Thyroid gland (tissue), 4 donors: ENCODE measurements at regions not wholly inside any gene's neighbourhood (a gene's known extent, or its start where the extent isn't known, plus 50 kb on each side); places are given as distances from the start of the nearest gene placed in this dataset.

Source experiments
- DNase-seq, 2 donors: peaks; one replicate each; pipeline ENCODE4 v3.0.0-alpha.2; 2019
- H3K27ac ChIP-seq, 3 donors: fragments of 200-600 bp; sonication (generic); 1 replicate in 2 of 3; 2 replicates in 1 of 3; pipeline ENCODE4 v1.5.1; 2016 to 2019; ENCODE audit warnings: mild to moderate bottlenecking in 1 of 3, moderate library complexity in 1 of 3
- H3K27me3 ChIP-seq: fragments of 200-600 bp; sonication (generic); one replicate; pipeline ENCODE4 v1.5.1; 2019
- H3K36me3 ChIP-seq, 2 donors: fragments of 200-600 bp; sonication (generic); one replicate each; pipeline ENCODE4 v1.5.1; 2016 to 2019
- H3K4me1 ChIP-seq, 2 donors: fragments of 200-600 bp; sonication (generic); one replicate each; pipeline ENCODE4 v1.5.1; 2017 to 2019
- H3K4me3 ChIP-seq, 3 donors: fragments of 200-600 bp; sonication (generic); replicated peaks in 1 of 3; 1 replicate in 2 of 3; 2 replicates in 1 of 3; pipeline ENCODE4 v1.5.1; 2016; ENCODE audit warnings: mild to moderate bottlenecking in 1 of 3
- H3K9me3 ChIP-seq: fragments of 200-600 bp; sonication (generic); one replicate; pipeline ENCODE4 v1.5.1; 2017
- POLR2A ChIP-seq, 2 donors: fragments of 450-650 bp; IDR thresholded peaks; one replicate each; pipeline ENCODE4 v1.6.1; 2017; ENCODE audit warnings: antibody characterized with exemption in 2 of 2, mild to moderate bottlenecking in 2 of 2, moderate library complexity in 1 of 2
- WGBS, 2 donors: methylation state at CpG; one replicate each; pipeline ENCODE4 v1.1.5; 2017; 5-methylcytosine and 5-hydroxymethylcytosine counted together
- intact Hi-C: fragments of 100-400 bp; cut with DNase I; formaldehyde crosslinking; loops from one replicate; pipeline ENCODE4 v1.15.1; 2023
- TF ChIP-seq, protein P1 (sequence below), 6 experiments: fragments of 200-600 bp in 3 of 6; fragments of 450-650 bp in 3 of 6; sonication (generic) in 3 of 6; IDR thresholded peaks; one replicate each; pipeline ENCODE4 v1.5.1; 2016 to 2019; ENCODE audit warnings: antibody characterized with exemption in 6 of 6, mild to moderate bottlenecking in 2 of 6, inconsistent platforms in 1 of 6, moderate library complexity in 1 of 6

DNA sequence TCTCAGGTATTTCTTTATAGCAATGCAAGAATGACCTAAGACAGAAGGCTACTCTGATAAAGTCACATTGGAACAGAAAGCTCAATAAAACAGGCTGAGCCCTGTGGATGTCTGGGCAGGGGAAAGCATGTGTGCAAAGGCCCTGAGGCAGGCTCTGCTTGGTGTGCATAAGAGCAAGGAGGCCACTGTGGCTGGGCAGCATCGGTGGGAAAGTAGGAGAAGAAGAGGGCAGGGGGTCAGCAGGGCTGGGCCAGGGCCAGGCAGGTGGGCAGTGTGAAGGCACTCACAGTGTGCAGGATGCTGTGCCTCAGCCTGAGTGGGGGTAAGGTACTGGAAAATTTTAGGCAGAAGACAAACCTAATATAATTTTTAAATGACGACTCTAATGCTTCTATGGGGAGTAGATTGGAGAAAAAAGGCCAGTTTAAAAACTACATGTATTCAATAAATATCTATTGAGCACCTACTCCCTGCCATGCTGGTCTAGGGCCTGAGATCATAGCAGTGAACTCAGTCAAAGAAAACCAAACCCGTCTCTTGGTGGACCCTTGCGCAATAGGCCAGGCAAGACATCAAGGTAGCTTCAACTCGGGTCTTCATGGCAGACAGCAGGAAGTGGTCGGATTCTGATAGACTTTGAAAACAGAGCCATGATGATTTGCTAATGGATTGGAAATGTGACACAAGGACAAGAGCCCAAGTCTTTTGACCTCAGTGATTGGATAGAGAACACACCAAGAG is 572.3 kb downstream of the TCERG1L start:
- TF ChIP-seq, protein P1, sequence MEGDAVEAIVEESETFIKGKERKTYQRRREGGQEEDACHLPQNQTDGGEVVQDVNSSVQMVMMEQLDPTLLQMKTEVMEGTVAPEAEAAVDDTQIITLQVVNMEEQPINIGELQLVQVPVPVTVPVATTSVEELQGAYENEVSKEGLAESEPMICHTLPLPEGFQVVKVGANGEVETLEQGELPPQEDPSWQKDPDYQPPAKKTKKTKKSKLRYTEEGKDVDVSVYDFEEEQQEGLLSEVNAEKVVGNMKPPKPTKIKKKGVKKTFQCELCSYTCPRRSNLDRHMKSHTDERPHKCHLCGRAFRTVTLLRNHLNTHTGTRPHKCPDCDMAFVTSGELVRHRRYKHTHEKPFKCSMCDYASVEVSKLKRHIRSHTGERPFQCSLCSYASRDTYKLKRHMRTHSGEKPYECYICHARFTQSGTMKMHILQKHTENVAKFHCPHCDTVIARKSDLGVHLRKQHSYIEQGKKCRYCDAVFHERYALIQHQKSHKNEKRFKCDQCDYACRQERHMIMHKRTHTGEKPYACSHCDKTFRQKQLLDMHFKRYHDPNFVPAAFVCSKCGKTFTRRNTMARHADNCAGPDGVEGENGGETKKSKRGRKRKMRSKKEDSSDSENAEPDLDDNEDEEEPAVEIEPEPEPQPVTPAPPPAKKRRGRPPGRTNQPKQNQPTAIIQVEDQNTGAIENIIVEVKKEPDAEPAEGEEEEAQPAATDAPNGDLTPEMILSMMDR (IDR thresholded peaks at IDR 0.05) = no peak
- TF ChIP-seq POLR2A (IDR thresholded peaks at IDR 0.05) = no peak
- Histone ChIP-seq H3K9me3 (no peaks in the 10 kb centered on the region), H3K4me1 (no peaks in the 10 kb centered on the region), H3K4me3 (no peak overlapping the region), H3K27ac (no peak overlapping the region), H3K27me3 (no peaks in the 10 kb centered on the region), H3K36me3 (no peaks in the 10 kb centered on the region)
- WGBS, 2 donors = 88 to 90% methylated on average over 6 of the region's 6 CpGs
- intact Hi-C loops = no loop called here
- DNase-seq = no peak

DNA sequence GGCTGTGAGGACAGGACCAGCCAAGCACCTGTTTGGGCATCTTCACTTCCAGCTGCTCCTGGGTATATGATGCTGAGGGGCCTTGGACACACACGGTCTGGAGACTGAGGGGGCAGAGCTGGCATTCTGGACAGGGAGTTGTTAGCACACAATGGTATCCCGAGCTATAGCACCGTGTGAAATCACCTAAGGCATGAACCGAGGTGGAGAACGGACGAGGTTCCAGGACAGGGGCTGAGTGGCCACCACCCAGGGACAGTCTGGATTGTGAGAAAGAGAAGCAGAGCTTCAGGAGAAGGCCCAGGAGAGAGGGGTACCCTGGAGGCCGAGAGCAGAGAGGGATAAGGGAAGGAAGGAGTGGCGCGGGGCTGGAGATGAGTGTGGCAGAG is 571.8 kb downstream of the TCERG1L start:
- intact Hi-C loops = no loop called here
- TF ChIP-seq, protein P1 (IDR thresholded peaks at IDR 0.05) = no peak
- no peak for TF ChIP-seq POLR2A (IDR thresholded peaks at IDR 0.05)
- Histone ChIP-seq H3K36me3 (no peaks in the 10 kb centered on the region), H3K4me1 (no peaks in the 10 kb centered on the region), H3K9me3 (no peaks in the 10 kb centered on the region), H3K27me3 (no peaks in the 10 kb centered on the region), H3K4me3 (no peak overlapping the region), H3K27ac (no peak overlapping the region)
- 73 to 87% methylated on average over 9 of the region's 9 CpGs for WGBS, 2 donors
- DNase-seq = no peak

DNA sequence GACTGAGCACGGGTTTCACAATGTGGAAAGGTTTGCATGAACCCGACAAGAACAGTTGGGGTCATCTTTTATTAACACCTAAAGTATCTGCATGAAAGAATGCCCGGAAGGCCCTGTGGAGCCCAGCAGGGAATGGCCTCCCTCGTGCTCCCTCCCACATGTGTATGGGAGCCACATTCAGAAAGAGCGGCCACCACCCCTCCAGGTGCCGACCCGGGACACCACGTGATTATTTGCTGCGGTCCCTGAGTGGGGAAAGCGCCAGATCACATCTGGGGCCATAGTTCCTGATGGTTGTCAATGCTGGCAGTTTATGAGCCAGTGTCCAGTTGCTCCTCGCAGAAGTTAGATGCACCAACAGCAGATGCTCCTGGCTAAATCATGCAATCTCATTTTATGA is 571.4 kb downstream of the TCERG1L start:
- Histone ChIP-seq H3K27ac (no peak overlapping the region), H3K4me1 (no peaks in the 10 kb centered on the region), H3K9me3 (no peaks in the 10 kb centered on the region), H3K27me3 (no peaks in the 10 kb centered on the region), H3K4me3 (no peak overlapping the region), H3K36me3 (no peaks in the 10 kb centered on the region)
- TF ChIP-seq, protein P1 (IDR thresholded peaks at IDR 0.05) = no peak
- TF ChIP-seq POLR2A (IDR thresholded peaks at IDR 0.05) = no peak
- DNase-seq = no peak
- intact Hi-C loops = no loop called here
- 78 to 83% methylated on average over 8 to 11 of the region's 11 CpGs for WGBS, 2 donors

DNA sequence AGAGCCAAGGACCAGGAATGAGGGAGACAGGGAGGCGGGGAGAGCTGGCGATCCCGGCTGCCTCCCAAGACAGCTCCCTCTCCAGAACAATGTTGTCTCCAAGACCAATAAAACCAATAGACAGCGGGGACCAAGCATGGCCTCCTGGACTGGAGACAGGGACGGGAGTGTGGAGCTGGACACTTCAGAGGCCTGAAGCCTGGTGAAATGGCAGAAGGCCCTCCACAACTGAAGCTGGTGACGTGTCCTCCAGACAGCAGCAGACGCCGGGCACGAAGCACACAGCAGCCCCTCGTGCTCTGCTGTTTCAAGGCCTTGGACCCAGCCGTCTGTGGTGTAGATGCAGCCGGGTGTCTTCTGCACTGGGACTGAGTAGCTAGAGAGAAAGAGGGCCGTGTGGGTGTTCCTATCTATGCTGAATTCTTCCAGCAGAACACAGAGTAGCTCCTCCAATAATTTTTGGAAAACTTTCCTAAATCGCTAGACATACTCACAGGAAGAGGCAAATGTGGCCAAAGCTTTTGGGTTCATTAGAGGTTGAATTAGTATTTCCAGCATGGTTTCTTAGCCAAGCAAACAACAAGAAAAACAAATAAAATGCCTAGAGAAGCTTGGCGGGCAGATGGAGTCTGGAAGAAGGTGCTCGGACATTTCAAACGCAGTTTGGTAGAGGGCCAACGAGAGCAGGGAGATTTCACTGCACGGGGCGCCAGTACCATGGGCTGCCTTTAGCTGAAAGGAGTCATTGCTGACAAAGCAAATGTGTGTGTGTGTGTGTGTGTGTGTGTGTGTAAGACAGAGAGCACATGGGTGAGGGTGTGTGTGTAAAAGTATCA is 570.4 kb downstream of the TCERG1L start:
- TF ChIP-seq, protein P1 (IDR thresholded peaks at IDR 0.05) = no peak
- TF ChIP-seq POLR2A (IDR thresholded peaks at IDR 0.05) = no peak
- Histone ChIP-seq H3K4me3 (no peak overlapping the region), H3K27ac (no peak overlapping the region), H3K9me3 (no peaks in the 10 kb centered on the region), H3K36me3 (no peaks in the 10 kb centered on the region), H3K4me1 (no peaks in the 10 kb centered on the region), H3K27me3 (no peaks in the 10 kb centered on the region)
- intact Hi-C loops = no loop called here
- 57 to 69% methylated on average over 17 to 20 of the region's 20 CpGs for WGBS, 2 donors
- no peak for DNase-seq
